ENCODE measurements at regions not wholly inside any gene's neighbourhood (a gene's known extent, or its start where the extent isn't known, plus 50 kb on each side); places are given as distances from the start of the nearest gene placed in this dataset.

DNA sequence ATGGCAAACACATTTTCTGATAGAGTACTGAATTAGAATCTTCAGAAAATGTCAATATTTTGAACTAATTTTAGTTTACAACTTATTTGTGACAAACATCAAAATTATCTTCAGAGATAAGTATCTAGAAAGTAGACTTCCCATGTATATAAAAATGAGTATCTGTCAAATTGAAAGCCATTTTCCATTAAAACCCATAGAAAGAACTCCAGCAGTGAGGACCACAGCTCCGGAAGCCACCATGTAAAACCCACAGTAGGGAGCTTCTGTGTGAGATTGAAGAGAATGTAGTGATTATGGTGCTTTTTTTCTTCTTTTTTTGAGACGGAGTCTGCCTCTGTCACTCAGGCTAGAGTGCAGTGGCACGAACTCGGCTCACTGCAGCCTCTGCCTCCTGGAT lies 687.0 kb downstream of the TYW1 start:
- no peak for DNase-seq (ENCODE audit: low read depth)

GRCh38 chr7:67690700-67691099 lies 694.1 kb downstream of the TYW1 start:
- DNase-seq (ENCODE audit: low read depth) = no peak

DNA sequence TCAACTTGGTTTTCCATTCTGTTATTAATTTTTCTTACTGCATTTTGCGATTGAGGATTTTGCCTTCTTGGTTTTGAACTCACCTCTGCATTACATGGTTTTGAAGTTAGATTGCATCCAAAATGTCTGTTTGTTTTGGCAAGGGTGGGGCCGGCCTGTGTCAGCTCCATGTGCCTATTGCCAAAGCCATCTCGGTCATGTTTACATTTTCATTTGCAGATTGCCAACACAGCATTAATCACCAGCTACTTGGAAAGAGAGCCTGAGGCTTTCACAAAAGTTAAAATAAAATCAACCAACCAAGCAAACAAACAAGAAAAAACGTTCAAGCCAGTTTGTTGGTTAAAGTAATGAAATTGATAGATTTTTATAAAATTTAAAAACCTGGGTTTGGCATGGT lies 695.8 kb downstream of the TYW1 start:
- DNase-seq (ENCODE audit: low read depth) = no peak

GRCh38 chr7:67696124-67696523 lies 699.5 kb downstream of the TYW1 start:
- no peak for DNase-seq (ENCODE audit: low read depth)

GRCh38 chr7:67696878-67697277 lies 700.2 kb downstream of the TYW1 start:
- no peak for DNase-seq (ENCODE audit: low read depth)

- no peak for DNase-seq (ENCODE audit: low read depth)
These were observed 701.7 kb downstream of the TYW1 start for GRCh38 chr7:67698354-67698753.

DNA sequence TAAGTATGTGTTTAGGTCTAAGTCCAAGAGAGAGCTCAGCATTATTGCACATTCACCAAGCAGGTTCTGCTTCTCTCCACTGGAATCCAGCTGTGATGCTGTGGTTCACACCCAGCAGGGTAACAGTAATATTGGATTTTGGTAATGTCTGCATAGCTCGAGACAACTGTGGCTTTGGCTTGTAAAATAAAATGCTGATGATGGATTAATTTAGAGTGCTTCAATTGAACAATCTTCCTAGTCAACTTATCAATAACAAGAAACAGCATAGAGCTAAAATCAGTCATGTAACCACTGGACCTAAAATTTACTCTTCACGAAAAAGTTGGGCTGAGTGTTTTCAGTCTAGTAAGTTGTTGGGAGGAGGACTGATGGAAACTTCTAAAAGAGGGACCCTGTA lies 709.2 kb downstream of the TYW1 start:
- DNase-seq (ENCODE audit: low read depth) = no peak

DNA sequence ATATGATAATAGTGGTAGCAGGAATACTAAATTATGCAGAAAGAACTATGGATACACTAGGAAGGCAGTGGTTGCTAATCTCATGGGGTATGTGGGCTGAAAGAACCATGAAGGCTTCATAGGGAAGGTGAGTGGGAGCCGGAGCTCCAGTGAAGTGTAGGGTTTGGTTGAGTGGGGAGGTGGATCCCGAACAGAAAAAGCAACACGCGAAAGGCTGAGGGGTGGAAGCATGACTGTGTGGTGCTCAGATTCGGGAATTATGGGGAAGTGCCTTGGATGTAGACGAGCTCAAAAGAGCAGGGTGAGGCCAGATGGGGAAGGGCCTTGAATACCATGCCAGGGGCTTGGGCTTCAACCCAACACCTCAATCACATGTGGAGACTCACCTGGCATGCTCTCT lies 715.1 kb downstream of the TYW1 start:
- no peak for DNase-seq (ENCODE audit: low read depth)

- DNase-seq (ENCODE audit: low read depth) = no peak
These were observed 716.9 kb downstream of the TYW1 start for GRCh38 chr7:67713451-67714056.

- no peak for DNase-seq (ENCODE audit: low read depth)
These were observed 720.1 kb downstream of the TYW1 start for GRCh38 chr7:67716729-67717128.

DNA sequence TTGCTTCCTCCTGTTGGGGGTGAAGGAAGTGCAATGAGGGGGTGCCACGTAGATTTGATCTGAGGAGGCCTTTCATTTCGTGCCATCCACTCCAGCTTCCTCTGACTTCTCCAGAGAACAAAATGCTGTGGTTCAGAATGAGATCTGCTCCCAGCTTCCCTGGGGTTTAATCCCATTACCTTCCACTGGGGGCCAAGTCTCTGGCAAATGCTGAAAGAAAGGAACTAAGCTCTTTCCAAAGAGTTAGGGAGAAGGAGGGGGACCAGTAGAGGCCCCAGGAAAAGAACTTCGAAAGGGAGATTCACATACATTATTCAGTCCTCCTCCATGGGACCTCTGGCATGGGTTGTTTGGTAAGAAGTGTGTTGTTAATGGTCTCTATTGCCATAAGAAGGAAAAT lies 727.0 kb downstream of the TYW1 start:
- no peak for DNase-seq (ENCODE audit: low read depth)

- DNase-seq (ENCODE audit: low read depth) = no peak
These were observed 727.8 kb downstream of the TYW1 start for GRCh38 chr7:67724435-67724834.

DNA sequence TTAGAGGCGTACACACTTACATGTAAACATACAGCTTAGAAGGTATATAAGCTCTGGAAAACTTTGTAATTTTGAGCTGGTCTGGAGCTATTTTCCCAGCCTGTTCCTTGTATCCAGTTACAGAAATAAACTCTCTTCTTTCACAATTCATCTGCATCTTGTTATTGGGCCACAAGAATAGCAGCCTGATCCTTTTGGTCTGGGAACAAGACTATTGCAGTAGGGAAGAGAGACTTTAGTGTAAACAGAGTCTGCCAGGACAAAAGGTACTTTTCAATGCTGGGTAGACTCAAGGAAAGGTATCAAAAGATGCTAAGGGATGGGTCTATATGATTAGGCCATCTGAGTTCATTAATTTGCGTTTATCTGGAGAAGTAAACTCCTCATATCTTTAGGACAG lies 728.3 kb downstream of the TYW1 start:
- no peak for DNase-seq (ENCODE audit: low read depth)

DNA sequence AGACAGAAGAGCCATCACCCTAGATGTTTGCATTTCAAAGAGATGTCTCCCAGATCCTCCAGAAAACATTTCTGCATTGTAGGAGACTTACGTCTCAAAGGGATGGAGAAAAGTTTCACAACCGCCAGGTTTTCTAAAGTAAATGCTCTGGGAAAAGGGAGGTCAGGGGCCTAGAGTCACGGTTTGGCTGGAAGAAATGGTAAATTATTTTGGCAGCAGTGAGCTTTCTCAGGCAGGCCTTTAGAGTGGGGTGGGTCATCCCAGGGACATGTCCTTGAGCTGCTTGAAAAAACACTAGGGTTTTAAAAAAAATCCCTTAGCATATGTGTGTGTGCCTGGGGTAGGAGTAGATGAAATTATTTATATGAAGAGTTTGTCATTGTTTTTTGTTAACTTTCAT lies 728.8 kb downstream of the TYW1 start:
- DNase-seq (ENCODE audit: low read depth) = no peak

- no peak for DNase-seq (ENCODE audit: low read depth)
These were observed 733.1 kb downstream of the TYW1 start for GRCh38 chr7:67729771-67730170.

DNA sequence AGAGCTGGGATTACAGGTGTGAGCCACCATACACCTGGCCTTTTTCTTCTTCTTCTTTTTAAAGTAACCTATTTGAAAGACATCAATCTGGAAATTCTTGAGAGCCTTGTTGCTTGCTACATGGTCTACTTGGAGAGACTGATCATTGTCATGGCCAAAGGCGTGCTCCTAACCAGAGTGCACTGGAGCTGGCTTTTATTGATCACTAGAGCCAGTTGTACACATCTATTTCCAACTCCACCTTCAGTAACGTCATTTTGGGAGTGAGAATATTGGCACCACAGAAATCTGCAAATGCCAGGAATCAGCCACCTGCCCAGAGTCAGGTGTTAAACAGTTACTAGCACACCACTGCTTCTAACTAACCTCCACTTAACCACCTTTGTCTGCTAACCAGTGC lies 735.1 kb downstream of the TYW1 start:
- no peak for DNase-seq (ENCODE audit: low read depth)

- DNase-seq (ENCODE audit: low read depth) = no peak
These were observed 736.3 kb downstream of the TYW1 start for GRCh38 chr7:67732898-67733297.

GRCh38 chr7:67738145-67738544 lies 741.5 kb downstream of the TYW1 start:
- no peak for DNase-seq (ENCODE audit: low read depth)

DNA sequence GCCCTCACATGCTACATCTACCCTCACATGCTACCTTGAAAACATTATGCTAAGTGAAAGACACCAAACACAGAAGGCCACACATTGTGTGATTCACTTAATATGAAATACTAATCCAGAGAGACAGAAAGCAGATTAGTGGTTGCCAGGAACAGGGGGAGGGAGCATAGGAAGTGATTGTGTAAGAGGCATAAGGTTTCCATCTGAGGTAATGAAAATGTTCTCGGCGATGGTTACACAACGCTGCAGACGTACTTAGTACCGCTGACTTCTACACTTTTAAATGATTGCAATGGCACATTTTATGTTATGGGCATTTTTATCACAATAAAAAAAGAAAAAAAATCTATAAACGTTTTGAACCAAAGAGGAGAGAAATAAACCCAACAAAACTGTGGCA lies 742.3 kb downstream of the TYW1 start:
- DNase-seq (ENCODE audit: low read depth) = no peak

DNA sequence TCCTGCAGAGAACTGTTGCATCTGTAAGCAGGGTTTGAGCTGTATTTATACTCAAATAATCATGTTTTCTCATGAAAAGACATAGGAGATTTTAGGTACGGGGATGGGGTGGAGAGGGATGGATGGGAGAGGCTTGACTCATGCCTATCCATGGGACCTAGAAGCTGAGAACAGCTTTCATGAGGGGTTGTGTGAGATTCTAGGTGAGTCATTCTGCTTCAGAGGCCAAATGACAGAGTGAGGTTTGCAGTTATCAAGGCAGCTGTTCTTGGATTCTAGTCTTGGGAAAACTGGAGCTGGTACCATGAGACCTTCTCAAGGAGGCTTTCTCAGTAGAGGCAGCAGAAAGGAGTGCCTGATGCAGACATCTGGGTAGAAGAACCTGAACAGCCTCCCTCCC lies 746.9 kb downstream of the TYW1 start:
- DNase-seq (ENCODE audit: low read depth) = no peak

DNA sequence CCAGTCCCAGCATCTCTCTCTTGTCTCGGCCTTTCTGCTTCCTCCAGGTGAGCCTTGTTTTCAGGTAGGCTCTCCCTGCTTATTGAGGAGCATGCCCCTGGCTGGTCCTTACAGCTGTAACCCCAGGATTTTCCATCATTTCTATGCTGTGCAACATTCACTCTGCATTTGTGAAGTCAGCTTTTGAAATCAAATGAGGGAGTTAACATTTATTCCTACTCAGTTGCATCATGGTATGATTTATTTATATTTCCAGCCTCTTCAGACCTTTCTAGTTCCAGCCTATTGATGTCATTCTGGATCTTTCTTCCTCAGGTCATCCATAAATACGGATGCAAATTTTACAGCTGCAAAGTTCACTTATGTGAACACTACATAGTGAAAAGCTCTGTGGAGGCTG lies 755.6 kb downstream of the TYW1 start:
- DNase-seq (ENCODE audit: low read depth) = no peak

- no peak for DNase-seq (ENCODE audit: low read depth)
These were observed 757.3 kb downstream of the TYW1 start for GRCh38 chr7:67753891-67754290.

DNA sequence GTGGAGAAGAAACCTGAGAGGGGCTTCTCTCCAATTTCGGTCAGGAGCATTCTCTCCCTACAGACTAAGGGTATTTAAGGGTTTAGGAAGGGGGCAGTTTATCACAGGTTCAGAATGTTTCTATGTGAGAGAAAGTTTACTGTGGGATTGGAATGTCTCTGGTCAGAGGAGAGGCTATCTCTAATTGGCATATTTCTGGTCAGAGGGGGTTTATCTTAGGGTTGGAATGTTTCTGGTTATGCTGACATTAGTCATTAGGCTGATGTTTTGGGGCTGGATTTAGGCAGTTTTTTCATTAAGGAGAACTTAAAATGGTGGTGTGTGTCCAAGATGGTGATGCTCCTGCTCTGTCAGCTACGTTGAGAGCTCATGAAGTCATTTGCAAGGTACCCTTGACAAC lies 758.0 kb downstream of the TYW1 start:
- no peak for DNase-seq (ENCODE audit: low read depth)

DNA sequence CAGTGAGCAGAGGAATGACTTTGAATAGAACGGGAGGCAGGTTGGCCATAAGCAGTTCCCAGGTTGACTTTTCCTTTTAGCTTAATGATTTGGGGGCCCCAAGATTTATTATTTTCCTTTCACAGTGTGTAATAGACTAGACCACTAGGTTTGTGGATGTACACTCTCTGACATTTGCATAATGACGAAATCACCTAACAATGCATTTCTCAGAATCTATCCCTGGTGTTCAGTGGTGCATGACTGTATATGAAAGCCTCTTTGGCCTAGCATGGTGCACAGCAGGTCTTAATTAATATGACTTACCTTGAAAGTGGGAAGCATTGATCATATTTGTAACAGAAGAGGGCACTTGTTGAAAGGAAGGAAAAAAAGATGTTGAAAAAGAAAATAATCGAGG lies 761.9 kb downstream of the TYW1 start:
- no peak for DNase-seq (ENCODE audit: low read depth)

- DNase-seq (ENCODE audit: low read depth) = no peak
These were observed 764.3 kb downstream of the TYW1 start for GRCh38 chr7:67760971-67761370.
